ENCODE measurements at regions not wholly inside any gene's neighbourhood (a gene's known extent, or its start where the extent isn't known, plus 50 kb on each side); places are given as distances from the start of the nearest gene placed in this dataset.
"Not testable (repeated sequence)": the region's sequence is repeated elsewhere in the genome, so short reads cannot be mapped to it uniquely, and the experiment has no call there.

DNA sequence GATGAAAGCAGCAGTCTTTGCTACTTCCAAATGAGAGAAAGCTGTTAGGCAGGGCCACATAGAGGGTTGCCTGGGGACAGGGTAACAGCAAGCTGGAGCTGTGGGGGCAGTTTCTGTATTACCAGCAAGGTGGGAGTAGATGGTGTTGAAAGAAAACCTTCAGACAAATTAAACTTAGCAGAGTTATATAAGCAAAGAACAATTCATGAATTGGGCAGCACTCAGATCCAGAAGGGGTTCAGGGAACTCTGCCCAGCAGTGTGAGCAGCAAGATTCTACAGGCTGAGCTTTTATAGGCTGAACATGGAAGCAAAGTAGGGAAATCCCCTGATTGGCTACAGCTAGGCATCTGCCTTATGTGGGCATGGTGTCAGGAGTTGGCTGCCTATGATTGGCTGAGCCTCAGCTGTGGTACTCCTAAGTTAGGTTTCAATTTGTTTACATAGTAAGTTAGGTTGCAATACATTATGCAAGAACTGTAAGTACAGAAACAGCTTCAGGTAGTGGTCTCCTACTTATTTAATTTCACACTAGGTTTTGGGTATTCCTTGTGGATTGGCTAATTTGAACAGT is 64.1 kb upstream of the TMPRSS2 start:
- Histone ChIP-seq H3K4me3 (ENCODE audit: low read depth in 1 of 2, low read length in 2 of 2) (no peak overlapping the region), H3K36me3 (ENCODE audit: control insufficient read depth in 1 of 2, insufficient read depth in 2 of 2, low read length in 2 of 2) (no peaks in the 10 kb centered on the region), H3K4me1 (ENCODE audit: control insufficient read depth in 1 of 2, insufficient read depth in 2 of 2, low read length in 2 of 2) (peaks cover 1 to 10% of the 10 kb centered on the region in 2 donors), H3K9me3 (ENCODE audit: control insufficient read depth in 1 of 2, low read length in 2 of 2) (peaks cover 6% of the 10 kb centered on the region in 2 donors), H3K27ac (ENCODE audit: low read depth, low read length) (no peak overlapping the region), H3K9ac (ENCODE audit: low read depth in 1 of 2, low read length in 2 of 2) (no peak overlapping the region), H3K27me3 (ENCODE audit: control insufficient read depth in 1 of 2, insufficient read depth in 2 of 2, low read length in 2 of 2) (no peaks in the 10 kb centered on the region)

- Histone ChIP-seq H3K4me1 (ENCODE audit: control insufficient read depth in 1 of 2, insufficient read depth in 2 of 2, low read length in 2 of 2) (peaks cover 10 to 15% of the 10 kb centered on the region in 2 donors), H3K27ac (ENCODE audit: low read depth, low read length) (no peak overlapping the region), H3K9me3 (ENCODE audit: control insufficient read depth in 1 of 2, low read length in 2 of 2) (peaks cover 6% of the 10 kb centered on the region in 2 donors), H3K27me3 (ENCODE audit: control insufficient read depth in 1 of 2, insufficient read depth in 2 of 2, low read length in 2 of 2) (no peaks in the 10 kb centered on the region), H3K9ac (ENCODE audit: low read depth in 1 of 2, low read length in 2 of 2) (no peak overlapping the region), H3K36me3 (ENCODE audit: control insufficient read depth in 1 of 2, insufficient read depth in 2 of 2, low read length in 2 of 2) (no peaks in the 10 kb centered on the region), H3K4me3 (ENCODE audit: low read depth in 1 of 2, low read length in 2 of 2) (no peak overlapping the region)
Measured at GRCh38 chr21:41570791-41571355, 62.9 kb upstream of the TMPRSS2 start.

GRCh38 chr21:41568606-41569385 is 60.8 kb upstream of the TMPRSS2 start:
- H3K9me3 ChIP-seq (ENCODE audit: control insufficient read depth in 1 of 2, low read length in 2 of 2): peaks cover 0 to 6% of the 10 kb centered on the region in 2 donors
- no peak overlapping the region for H3K4me3 ChIP-seq (ENCODE audit: low read depth in 1 of 2, low read length in 2 of 2)
- no peaks in the 10 kb centered on the region for H3K36me3 ChIP-seq (ENCODE audit: control insufficient read depth in 1 of 2, insufficient read depth in 2 of 2, low read length in 2 of 2)
- H3K4me1 ChIP-seq (ENCODE audit: control insufficient read depth in 1 of 2, insufficient read depth in 2 of 2, low read length in 2 of 2): peaks cover 25 to 27% of the 10 kb centered on the region in 2 donors
- H3K27me3 ChIP-seq (ENCODE audit: control insufficient read depth in 1 of 2, insufficient read depth in 2 of 2, low read length in 2 of 2): no peaks in the 10 kb centered on the region
- H3K27ac ChIP-seq (ENCODE audit: low read depth, low read length): no peak overlapping the region
- no peak overlapping the region for H3K9ac ChIP-seq (ENCODE audit: low read depth in 1 of 2, low read length in 2 of 2)

DNA sequence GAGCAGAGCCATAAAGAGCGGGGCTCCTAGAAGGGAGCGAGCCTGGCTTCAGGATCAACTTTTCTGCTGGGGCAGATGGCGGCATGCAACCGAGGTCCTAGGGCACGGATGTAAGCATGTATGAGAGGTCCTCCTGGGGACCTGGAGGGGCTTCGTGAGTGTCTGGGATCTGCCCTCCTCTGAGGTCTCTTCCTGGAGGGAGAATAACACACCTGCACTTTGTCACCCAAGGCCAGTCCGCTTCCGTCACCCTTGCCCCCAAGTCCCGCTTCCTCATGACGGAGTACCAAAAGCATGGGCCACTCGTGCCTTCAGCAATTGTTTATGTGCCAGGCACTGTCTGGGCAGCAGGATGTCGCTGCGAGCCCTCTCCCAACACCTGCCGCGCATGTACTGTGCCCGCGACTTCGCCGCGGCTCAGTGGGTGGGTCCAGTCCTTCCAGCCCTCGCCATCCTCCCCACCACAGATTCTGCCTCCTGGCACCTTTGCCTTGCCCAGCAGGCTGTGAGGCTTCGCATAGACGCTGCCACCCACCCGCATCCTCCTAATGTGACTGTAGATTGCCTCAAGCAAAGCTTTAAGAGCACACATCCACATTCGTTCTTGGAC is 60.0 kb upstream of the TMPRSS2 start:
- peaks cover 0 to 6% of the 10 kb centered on the region in 2 donors for H3K9me3 ChIP-seq (ENCODE audit: control insufficient read depth in 1 of 2, low read length in 2 of 2)
- peaks cover 0 to 3% of the 10 kb centered on the region in 2 donors for H3K27me3 ChIP-seq (ENCODE audit: control insufficient read depth in 1 of 2, insufficient read depth in 2 of 2, low read length in 2 of 2)
- no peak overlapping the region for H3K9ac ChIP-seq (ENCODE audit: low read depth in 1 of 2, low read length in 2 of 2)
- H3K4me1 ChIP-seq (ENCODE audit: control insufficient read depth in 1 of 2, insufficient read depth in 2 of 2, low read length in 2 of 2): peaks cover 25 to 33% of the 10 kb centered on the region in 2 donors
- no peak overlapping the region for H3K4me3 ChIP-seq (ENCODE audit: low read depth in 1 of 2, low read length in 2 of 2)
- H3K27ac ChIP-seq (ENCODE audit: low read depth, low read length): no peak overlapping the region
- H3K36me3 ChIP-seq (ENCODE audit: control insufficient read depth in 1 of 2, insufficient read depth in 2 of 2, low read length in 2 of 2): no peaks in the 10 kb centered on the region

GRCh38 chr21:41567237-41567636 is 59.3 kb upstream of the TMPRSS2 start:
- H3K4me1 ChIP-seq (ENCODE audit: control insufficient read depth in 1 of 2, insufficient read depth in 2 of 2, low read length in 2 of 2): peaks cover 30 to 41% of the 10 kb centered on the region in 2 donors
- H3K9ac ChIP-seq (ENCODE audit: low read depth in 1 of 2, low read length in 2 of 2); H3K27me3 ChIP-seq (ENCODE audit: control insufficient read depth in 1 of 2, insufficient read depth in 2 of 2, low read length in 2 of 2); H3K36me3 ChIP-seq (ENCODE audit: control insufficient read depth in 1 of 2, insufficient read depth in 2 of 2, low read length in 2 of 2); H3K4me3 ChIP-seq (ENCODE audit: low read depth in 1 of 2, low read length in 2 of 2); H3K9me3 ChIP-seq (ENCODE audit: control insufficient read depth in 1 of 2, low read length in 2 of 2); H3K27ac ChIP-seq (ENCODE audit: low read depth, low read length): not testable (repeated sequence)

DNA sequence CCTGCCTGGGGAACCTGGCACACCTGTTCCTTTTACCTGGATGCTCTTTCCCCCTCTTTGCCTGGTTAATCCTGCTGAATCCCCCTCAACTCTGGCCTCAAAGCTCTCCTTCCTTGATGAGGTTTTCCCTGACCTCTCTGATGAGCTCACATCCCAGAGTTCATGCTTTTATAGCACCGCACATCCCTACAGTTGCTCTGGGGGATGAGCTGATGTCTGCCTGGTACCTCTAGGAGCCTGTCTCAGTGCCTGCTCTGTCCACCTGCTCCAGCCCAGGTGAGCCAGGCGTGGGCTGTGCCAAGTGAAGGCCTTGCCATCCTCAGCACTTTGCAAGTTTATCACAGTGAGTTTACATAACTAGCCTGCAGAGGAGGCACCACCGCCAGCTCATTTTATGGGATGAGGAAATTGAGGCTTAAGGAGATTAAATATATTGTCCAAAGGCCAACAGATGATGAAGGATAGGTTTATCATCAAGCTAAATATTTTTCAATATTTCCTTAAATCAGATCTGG is 58.6 kb upstream of the TMPRSS2 start:
- Histone ChIP-seq H3K9me3 (ENCODE audit: control insufficient read depth in 1 of 2, low read length in 2 of 2) (no peaks in the 10 kb centered on the region), H3K27ac (ENCODE audit: low read depth, low read length) (no peak overlapping the region), H3K4me3 (ENCODE audit: low read depth in 1 of 2, low read length in 2 of 2) (no peak overlapping the region), H3K36me3 (ENCODE audit: control insufficient read depth in 1 of 2, insufficient read depth in 2 of 2, low read length in 2 of 2) (no peaks in the 10 kb centered on the region), H3K4me1 (ENCODE audit: control insufficient read depth in 1 of 2, insufficient read depth in 2 of 2, low read length in 2 of 2) (peaks cover 37 to 46% of the 10 kb centered on the region in 2 donors), H3K27me3 (ENCODE audit: control insufficient read depth in 1 of 2, insufficient read depth in 2 of 2, low read length in 2 of 2) (peaks cover 0 to 3% of the 10 kb centered on the region in 2 donors), H3K9ac (ENCODE audit: low read depth in 1 of 2, low read length in 2 of 2) (no peak overlapping the region)

GRCh38 chr21:41565550-41565949 is 57.6 kb upstream of the TMPRSS2 start:
- peaks cover 46 to 55% of the 10 kb centered on the region in 2 donors for H3K4me1 ChIP-seq (ENCODE audit: control insufficient read depth in 1 of 2, insufficient read depth in 2 of 2, low read length in 2 of 2)
- H3K27me3 ChIP-seq (ENCODE audit: control insufficient read depth in 1 of 2, insufficient read depth in 2 of 2, low read length in 2 of 2): peaks cover 0 to 3% of the 10 kb centered on the region in 2 donors

GRCh38 chr21:41564871-41565274 is 56.9 kb upstream of the TMPRSS2 start:
- Histone ChIP-seq H3K27ac (ENCODE audit: low read depth, low read length) (peak overlapping the region; percentile 37), H3K4me3 (ENCODE audit: low read depth in 1 of 2, low read length in 2 of 2) (no peak overlapping the region), H3K27me3 (ENCODE audit: control insufficient read depth in 1 of 2, insufficient read depth in 2 of 2, low read length in 2 of 2) (peaks cover 0 to 3% of the 10 kb centered on the region in 2 donors)

More at GRCh38 chr21:41565550-41565949, 57.6 kb upstream of the TMPRSS2 start:
- H3K9ac ChIP-seq (ENCODE audit: low read depth in 1 of 2, low read length in 2 of 2): no peak overlapping the region
- H3K9me3 ChIP-seq (ENCODE audit: control insufficient read depth in 1 of 2, low read length in 2 of 2): no peaks in the 10 kb centered on the region
- no peak overlapping the region for H3K27ac ChIP-seq (ENCODE audit: low read depth, low read length)
- H3K36me3 ChIP-seq (ENCODE audit: control insufficient read depth in 1 of 2, insufficient read depth in 2 of 2, low read length in 2 of 2): no peaks in the 10 kb centered on the region
- no peak overlapping the region for H3K4me3 ChIP-seq (ENCODE audit: low read depth in 1 of 2, low read length in 2 of 2)

DNA sequence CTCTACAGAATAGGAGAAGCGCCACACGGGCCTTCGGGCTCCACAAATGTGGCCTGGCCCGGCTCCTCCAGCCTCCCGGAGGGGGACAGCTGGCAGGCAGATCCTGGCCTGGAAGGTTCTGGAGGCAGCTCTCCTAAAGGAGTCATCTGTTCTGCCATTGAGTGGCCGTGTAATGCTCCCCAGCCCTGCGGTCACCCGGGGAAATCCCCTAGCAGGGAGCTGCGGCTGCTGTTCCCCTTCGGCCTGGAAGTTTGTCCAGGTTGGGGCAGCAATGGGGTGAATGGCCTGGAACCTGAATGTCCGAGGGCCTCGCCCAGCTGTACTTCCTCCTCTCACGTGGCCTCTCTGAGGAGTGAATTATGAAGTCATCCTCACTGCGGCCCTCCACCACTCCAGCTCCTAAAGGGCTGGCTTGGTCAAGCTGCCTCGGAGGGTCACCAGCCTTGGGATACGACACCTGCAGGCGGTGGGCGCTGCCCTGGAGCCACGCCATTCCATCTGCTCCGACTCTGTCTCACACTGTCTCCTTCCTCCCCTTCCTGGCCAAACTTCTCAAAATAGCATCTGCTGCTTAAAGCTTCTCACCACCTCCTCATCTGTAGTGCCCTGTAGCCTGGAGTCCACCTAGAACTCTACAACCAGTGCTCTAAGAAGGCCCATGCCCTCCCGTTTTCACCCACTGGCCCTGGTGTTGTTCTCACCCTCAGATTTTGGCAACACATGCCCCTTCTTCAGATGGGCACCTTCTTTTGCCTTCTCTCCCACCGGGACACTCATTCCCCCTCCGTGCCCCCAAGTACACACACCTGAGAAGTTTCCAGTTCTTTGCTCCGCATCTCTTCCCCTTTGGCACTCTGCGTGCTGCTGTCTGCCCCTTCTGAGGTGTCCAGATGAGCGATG is 54.4 kb upstream of the TMPRSS2 start:
- no peak overlapping the region for H3K27ac ChIP-seq (ENCODE audit: low read depth, low read length)

More at GRCh38 chr21:41564871-41565274, 56.9 kb upstream of the TMPRSS2 start:
- Histone ChIP-seq H3K9me3 (ENCODE audit: control insufficient read depth in 1 of 2, low read length in 2 of 2) (no peaks in the 10 kb centered on the region), H3K4me1 (ENCODE audit: control insufficient read depth in 1 of 2, insufficient read depth in 2 of 2, low read length in 2 of 2) (peaks cover 49 to 61% of the 10 kb centered on the region in 2 donors), H3K36me3 (ENCODE audit: control insufficient read depth in 1 of 2, insufficient read depth in 2 of 2, low read length in 2 of 2) (no peaks in the 10 kb centered on the region), H3K9ac (ENCODE audit: low read depth in 1 of 2, low read length in 2 of 2) (no peak overlapping the region)

More for the DNA sequence above, 54.4 kb upstream of the TMPRSS2 start:
- H3K4me3 ChIP-seq (ENCODE audit: low read depth in 1 of 2, low read length in 2 of 2): no peak overlapping the region
- H3K27me3 ChIP-seq (ENCODE audit: control insufficient read depth in 1 of 2, insufficient read depth in 2 of 2, low read length in 2 of 2): peaks cover 0 to 3% of the 10 kb centered on the region in 2 donors
- H3K36me3 ChIP-seq (ENCODE audit: control insufficient read depth in 1 of 2, insufficient read depth in 2 of 2, low read length in 2 of 2): no peaks in the 10 kb centered on the region
- no peak overlapping the region for H3K9ac ChIP-seq (ENCODE audit: low read depth in 1 of 2, low read length in 2 of 2)
- peaks cover 54 to 73% of the 10 kb centered on the region in 2 donors for H3K4me1 ChIP-seq (ENCODE audit: control insufficient read depth in 1 of 2, insufficient read depth in 2 of 2, low read length in 2 of 2)
- H3K9me3 ChIP-seq (ENCODE audit: control insufficient read depth in 1 of 2, low read length in 2 of 2): no peaks in the 10 kb centered on the region

All from duodenal mucosa (tissue), 2 donors.